Mucosa of descending colon (tissue), 3 donors: ENCODE measurements at regions not wholly inside any gene's neighbourhood (a gene's known extent, or its start where the extent isn't known, plus 50 kb on each side); places are given as distances from the start of the nearest gene placed in this dataset.
A peak's percentile ranks its signal among the peaks of the same experiment; 100 is the strongest.

ENCODE experiments used
- ATAC-seq: fragments of 200-7000 bp; cut with Tn5 transposase; one replicate; pipeline ENCODE4 v1.9.1; 2020; ENCODE audit warnings: mild to moderate bottlenecking, moderate library complexity
- DNase-seq, 3 donors: peaks; one replicate each; pipeline ENCODE4 v3.0.0-alpha.2; 2020
- H3K36me3 ChIP-seq: fragments of 200-600 bp; one replicate; pipeline ENCODE4 v1.8.0; 2021; ENCODE audit warnings: low read depth, mild to moderate bottlenecking
- H3K4me1 ChIP-seq: fragments of 200-600 bp; one replicate; pipeline ENCODE4 v1.8.0; 2021; ENCODE audit warnings: low read depth, mild to moderate bottlenecking
- H3K4me3 ChIP-seq: fragments of 200-600 bp; one replicate; pipeline ENCODE4 v1.8.0; 2021; ENCODE audit warnings: mild to moderate bottlenecking
- H3K9me3 ChIP-seq: fragments of 200-600 bp; one replicate; pipeline ENCODE4 v1.8.0; 2021; ENCODE audit warnings: mild to moderate bottlenecking
- intact Hi-C, 2 donors: fragments of 100-400 bp; cut with DNase I in 1 of 2; cut with micrococcal nuclease in 1 of 2; formaldehyde crosslinking; loops; one replicate each; pipeline versions ENCODE4 v1.11.0 to v1.11.1; 2022; cut with DNase I, micrococcal nuclease
- TF ChIP-seq, protein P1 (sequence below): fragments of 200-600 bp; IDR thresholded peaks from one replicate; pipeline ENCODE4 v1.8.0; 2022; ENCODE audit warnings: antibody characterized with exemption, mild to moderate bottlenecking
- donor health status: DM: no; HTN: no; CAD: no; lungs with moderate emphysema.
- donor health status: DM: no; HTN: no; CAD: no.
- donor health status: DM: no; HTN: yes; CAD: no.

DNA sequence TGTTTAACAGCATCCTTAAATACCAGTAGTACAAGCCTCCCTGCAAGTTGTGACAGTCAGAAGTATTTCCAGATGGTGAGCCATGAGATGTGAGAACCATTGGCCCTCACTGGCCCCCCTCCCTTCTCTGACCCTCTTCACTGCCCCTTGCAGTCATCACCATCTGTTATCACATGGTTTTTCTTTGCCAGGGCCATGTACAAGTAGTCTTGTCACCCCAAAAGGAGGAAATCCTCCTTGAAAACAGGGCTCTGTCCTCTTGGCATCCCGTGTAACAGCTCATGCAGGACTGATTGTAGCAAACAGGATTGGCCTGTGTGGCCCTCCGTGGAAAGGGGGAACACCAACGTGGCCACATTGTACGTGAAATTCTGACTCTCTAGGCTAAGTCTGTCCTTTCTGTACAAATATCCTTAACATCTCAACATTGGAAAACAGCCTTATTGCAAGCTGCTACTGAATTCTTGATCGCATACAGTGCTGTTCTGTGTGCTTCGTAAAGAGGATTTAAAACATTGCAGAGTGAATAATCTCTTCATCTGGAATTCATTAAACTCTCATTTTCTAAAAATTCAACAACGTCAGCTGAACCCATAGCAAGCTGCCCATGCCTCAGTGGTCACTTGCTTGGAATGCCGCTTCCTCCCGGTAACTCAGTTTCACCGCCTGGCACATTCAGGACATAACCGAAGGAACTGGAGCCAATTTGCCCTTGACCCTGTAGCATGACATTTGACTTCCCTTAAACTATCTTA, 171.7 kb downstream of the ATPSCKMT start:
- TF ChIP-seq, protein P1, sequence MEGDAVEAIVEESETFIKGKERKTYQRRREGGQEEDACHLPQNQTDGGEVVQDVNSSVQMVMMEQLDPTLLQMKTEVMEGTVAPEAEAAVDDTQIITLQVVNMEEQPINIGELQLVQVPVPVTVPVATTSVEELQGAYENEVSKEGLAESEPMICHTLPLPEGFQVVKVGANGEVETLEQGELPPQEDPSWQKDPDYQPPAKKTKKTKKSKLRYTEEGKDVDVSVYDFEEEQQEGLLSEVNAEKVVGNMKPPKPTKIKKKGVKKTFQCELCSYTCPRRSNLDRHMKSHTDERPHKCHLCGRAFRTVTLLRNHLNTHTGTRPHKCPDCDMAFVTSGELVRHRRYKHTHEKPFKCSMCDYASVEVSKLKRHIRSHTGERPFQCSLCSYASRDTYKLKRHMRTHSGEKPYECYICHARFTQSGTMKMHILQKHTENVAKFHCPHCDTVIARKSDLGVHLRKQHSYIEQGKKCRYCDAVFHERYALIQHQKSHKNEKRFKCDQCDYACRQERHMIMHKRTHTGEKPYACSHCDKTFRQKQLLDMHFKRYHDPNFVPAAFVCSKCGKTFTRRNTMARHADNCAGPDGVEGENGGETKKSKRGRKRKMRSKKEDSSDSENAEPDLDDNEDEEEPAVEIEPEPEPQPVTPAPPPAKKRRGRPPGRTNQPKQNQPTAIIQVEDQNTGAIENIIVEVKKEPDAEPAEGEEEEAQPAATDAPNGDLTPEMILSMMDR = no peak
- DNase-seq (no peak), ATAC-seq (no peak)
- Histone ChIP-seq H3K9me3 (no peaks in the 10 kb centered on the region), H3K4me1 (no peaks in the 10 kb centered on the region), H3K36me3 (no peaks in the 10 kb centered on the region), H3K4me3 (no peak overlapping the region)
- intact Hi-C loops = no loop called here

DNA sequence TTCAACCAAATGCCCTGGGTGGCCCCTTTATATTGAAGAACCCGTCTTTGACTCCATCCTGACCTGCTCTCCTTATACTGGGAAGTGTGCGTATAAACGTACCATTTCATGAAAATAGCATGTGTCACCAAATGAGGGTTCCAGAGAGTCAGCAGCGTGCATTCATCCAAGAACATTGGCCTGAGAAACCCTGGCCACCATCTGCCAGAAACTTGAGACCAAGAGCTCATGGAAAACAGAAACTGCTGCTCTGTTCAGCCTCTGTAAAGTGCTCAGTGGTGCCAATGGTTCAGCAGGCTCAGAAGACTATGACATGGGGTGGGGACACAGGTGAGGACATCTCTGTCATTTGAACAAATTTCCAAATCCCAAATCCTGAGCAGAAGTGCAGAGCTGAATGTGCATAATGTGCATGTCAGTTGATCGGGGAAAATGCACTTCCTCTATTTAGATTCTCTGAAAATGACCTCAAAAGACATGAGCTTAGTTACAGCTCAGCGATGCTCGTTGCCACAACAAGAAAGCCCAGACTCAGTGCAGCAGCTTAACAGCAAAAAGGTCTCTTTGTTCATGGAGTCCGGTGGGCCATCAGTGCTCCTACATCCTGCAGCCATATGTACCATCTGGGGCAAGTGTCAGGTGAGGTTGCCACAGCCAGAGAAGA, 176.1 kb downstream of the ATPSCKMT start:
- intact Hi-C loops = no loop called here
- H3K9me3 ChIP-seq = no peaks in the 10 kb centered on the region
- no peaks in the 10 kb centered on the region for H3K36me3 ChIP-seq
- H3K4me3 ChIP-seq = no peak overlapping the region
- DNase-seq (no peak), ATAC-seq (no peak)
- no peaks in the 10 kb centered on the region for H3K4me1 ChIP-seq
- TF ChIP-seq, protein P1 = no peak

DNA sequence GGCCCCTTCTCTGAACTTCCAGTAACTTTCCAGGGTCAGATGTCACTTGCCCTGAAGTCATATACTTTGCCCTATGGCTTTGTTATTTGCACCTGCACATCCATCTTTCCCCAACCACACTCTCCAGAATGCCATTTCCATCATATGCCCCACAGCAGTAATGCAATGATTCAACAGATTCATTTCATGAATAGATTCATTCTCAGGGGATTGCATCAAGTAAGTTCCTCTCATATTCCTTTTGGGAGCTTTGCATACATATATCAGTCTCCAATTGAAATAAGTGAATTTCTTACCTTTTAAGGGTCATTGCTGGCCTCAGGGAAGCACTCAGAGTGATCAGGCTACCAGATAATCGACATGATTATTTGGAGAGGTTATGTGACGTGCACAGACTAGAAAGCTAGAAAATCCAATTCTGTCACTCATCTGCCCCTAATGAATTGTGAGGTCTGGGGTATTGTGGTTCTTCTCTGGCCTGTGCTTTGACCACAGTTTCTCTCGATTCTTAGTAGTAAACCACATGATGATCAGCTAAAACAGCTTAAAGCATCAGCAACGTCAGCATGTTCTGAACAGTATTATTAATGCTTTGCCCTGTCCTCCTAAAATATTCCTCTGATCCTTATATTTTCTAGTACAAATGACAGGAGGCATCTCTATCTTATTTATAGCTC, 179.9 kb downstream of the ATPSCKMT start:
- H3K9me3 ChIP-seq = no peaks in the 10 kb centered on the region
- no peak for DNase-seq
- no peaks in the 10 kb centered on the region for H3K4me1 ChIP-seq
- H3K4me3 ChIP-seq = no peak overlapping the region
- ATAC-seq = no peak
- intact Hi-C loops = no loop called here
- TF ChIP-seq, protein P1 = no peak
- H3K36me3 ChIP-seq = no peaks in the 10 kb centered on the region

DNA sequence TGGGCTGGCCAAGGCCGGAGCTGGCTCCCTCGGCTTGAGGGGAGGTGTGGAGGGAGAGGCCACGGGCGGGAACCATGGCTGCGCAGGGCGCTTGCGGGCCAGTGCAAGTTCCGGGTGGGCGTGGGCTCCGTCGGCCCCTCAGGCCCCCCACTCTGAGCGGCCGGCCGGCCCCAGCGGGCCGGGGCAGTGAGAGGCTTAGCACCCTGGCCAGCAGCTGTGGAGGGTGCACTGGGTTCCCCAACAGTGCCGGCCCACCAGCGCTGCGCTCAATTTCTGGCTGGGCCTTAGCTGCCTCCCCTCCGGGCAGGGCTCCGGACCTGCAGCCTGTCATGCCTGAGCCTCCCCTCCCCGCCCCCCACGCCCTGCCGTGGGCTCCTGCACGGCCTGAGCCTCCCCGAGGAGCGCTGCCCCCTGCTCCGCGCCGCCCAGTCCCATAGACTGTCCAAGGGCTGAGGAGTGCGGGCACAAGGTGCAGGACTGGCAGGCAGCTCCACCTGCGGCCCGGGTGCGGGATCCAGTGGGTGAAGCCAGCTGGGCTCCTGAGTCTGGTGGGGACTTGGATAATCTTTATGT, 184.2 kb downstream of the ATPSCKMT start:
- TF ChIP-seq, protein P1 = no peak
- no peak for ATAC-seq
- DNase-seq = peak in 1 of 3 donors; percentile 40
- no peaks in the 10 kb centered on the region for H3K4me1 ChIP-seq
- no peak overlapping the region for H3K4me3 ChIP-seq
- H3K9me3 ChIP-seq = no peaks in the 10 kb centered on the region
- H3K36me3 ChIP-seq = no peaks in the 10 kb centered on the region
- intact Hi-C loops = no loop called here

DNA sequence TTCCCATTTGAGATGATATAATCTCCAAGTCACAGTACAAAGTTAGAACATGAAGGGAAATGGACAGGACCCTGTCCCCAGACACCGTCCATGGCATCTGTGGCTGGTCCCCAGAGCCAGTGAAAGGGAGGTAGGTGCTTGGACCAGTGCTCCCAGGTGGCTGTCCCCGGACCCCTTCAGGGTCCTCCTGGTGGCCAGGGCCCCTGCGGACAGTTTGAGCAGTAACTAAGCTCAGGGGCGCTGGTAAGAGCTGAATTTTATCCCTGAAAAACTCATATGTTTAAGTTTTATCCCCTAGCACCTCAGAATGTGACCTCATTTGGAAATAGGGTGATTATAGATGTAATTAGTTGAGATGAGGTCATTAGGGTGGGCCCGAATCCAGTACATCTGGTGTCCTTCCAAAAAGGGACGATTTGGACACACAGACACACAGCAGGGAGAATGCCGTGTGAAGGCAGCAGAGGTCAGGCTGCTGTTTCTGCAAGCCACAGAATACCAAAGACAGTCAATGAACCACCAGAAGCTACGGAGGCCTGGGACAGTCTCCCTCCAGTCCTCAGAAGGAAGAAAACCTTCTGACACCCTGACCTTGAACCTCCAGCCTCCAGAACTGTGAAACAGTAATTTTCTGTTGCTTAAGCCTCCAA, 185.0 kb downstream of the ATPSCKMT start:
- H3K4me3 ChIP-seq = no peak overlapping the region
- DNase-seq (no peak), ATAC-seq (no peak)
- intact Hi-C loops = no loop called here
- TF ChIP-seq, protein P1 = no peak
- no peaks in the 10 kb centered on the region for H3K4me1 ChIP-seq
- H3K36me3 ChIP-seq = no peaks in the 10 kb centered on the region
- H3K9me3 ChIP-seq = no peaks in the 10 kb centered on the region
